LNCaP clone FGC (cell line): ENCODE measurements at regions not wholly inside any gene's neighbourhood (a gene's known extent, or its start where the extent isn't known, plus 50 kb on each side); places are given as distances from the start of the nearest gene placed in this dataset.
A peak's percentile ranks its signal among the peaks of the same experiment; 100 is the strongest.

Experiments used
- DNase-seq: peaks from one replicate; pipeline ENCODE4 v3.0.0-alpha.2; 2011; ENCODE audit warnings: low read depth
- H3K4me3 ChIP-seq: 2 replicates; pipeline ENCODE4 v1.5.1; 2011; ENCODE audit warnings: mild to moderate bottlenecking, low read depth, low read length, control low read depth
- CTCF ChIP-seq: IDR thresholded peaks from 2 replicates; pipeline ENCODE4 v1.5.1; 2012; ENCODE audit warnings: mild to moderate bottlenecking; ENCODE audit not compliant: control insufficient read depth, insufficient read depth; ENCODE audit errors: extremely low read depth

GRCh38 chr10:53276797-53277196 is 504.2 kb upstream of the MBL2 start:
- peak; percentile 75 for DNase-seq
- H3K4me3 ChIP-seq, result no peak overlapping the region
- TF ChIP-seq CTCF, result no peak

GRCh38 chr10:53269482-53269881 is 496.9 kb upstream of the MBL2 start:
- TF ChIP-seq CTCF, result no peak
- DNase-seq, result peak; percentile 82
- H3K4me3 ChIP-seq, result no peak overlapping the region

- no peak overlapping the region for H3K4me3 ChIP-seq
- TF ChIP-seq CTCF, result no peak
- no peak for DNase-seq
These were observed 487.6 kb upstream of the MBL2 start for GRCh38 chr10:53260213-53260612.

GRCh38 chr10:53256623-53257022 is 484.0 kb upstream of the MBL2 start:
- no peak for DNase-seq
- no peak overlapping the region for H3K4me3 ChIP-seq
- TF ChIP-seq CTCF, result no peak

GRCh38 chr10:53255661-53256205 is 483.1 kb upstream of the MBL2 start:
- no peak overlapping the region for H3K4me3 ChIP-seq
- no peak for DNase-seq
- TF ChIP-seq CTCF, result no peak

- no peak for TF ChIP-seq CTCF
- no peak for DNase-seq
These were observed 480.6 kb upstream of the MBL2 start for GRCh38 chr10:53253221-53253620.

GRCh38 chr10:53239873-53240272 is 467.3 kb upstream of the MBL2 start:
- no peak for DNase-seq
- H3K4me3 ChIP-seq, result no peak overlapping the region
- no peak for TF ChIP-seq CTCF

More at GRCh38 chr10:53253221-53253620, 480.6 kb upstream of the MBL2 start:
- no peak overlapping the region for H3K4me3 ChIP-seq
